ENCODE measurements at regions not wholly inside any gene's neighbourhood (a gene's known extent, or its start where the extent isn't known, plus 50 kb on each side); places are given as distances from the start of the nearest gene placed in this dataset.
"Not testable (repeated sequence)": the region's sequence is repeated elsewhere in the genome, so short reads cannot be mapped to it uniquely, and the experiment has no call there.

DNA sequence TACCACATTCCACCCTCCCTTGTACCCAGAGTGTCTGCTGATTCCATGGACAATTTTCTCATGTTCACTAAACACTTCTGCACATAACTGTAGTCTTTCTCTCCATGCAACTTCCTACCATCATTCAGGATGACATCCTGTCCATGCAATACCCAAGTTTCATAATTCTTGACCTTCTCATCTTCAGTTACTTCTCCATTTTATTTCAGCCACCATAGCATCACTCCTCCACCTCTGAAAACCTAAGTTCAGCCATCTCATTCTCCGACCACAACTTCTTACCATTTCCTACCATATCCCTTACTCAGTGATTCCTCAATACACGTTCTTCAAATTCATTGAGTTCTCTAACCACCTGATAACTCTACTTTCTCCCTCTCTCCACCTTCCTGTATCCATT, 216.5 kb upstream of the TENT5A start:
- DNase-seq = no peak
- TF ChIP-seq, protein P1, sequence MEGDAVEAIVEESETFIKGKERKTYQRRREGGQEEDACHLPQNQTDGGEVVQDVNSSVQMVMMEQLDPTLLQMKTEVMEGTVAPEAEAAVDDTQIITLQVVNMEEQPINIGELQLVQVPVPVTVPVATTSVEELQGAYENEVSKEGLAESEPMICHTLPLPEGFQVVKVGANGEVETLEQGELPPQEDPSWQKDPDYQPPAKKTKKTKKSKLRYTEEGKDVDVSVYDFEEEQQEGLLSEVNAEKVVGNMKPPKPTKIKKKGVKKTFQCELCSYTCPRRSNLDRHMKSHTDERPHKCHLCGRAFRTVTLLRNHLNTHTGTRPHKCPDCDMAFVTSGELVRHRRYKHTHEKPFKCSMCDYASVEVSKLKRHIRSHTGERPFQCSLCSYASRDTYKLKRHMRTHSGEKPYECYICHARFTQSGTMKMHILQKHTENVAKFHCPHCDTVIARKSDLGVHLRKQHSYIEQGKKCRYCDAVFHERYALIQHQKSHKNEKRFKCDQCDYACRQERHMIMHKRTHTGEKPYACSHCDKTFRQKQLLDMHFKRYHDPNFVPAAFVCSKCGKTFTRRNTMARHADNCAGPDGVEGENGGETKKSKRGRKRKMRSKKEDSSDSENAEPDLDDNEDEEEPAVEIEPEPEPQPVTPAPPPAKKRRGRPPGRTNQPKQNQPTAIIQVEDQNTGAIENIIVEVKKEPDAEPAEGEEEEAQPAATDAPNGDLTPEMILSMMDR (IDR thresholded peaks at IDR 0.05) = no peak
- Mint-ChIP-seq H3K4me1 (no peaks in the 10 kb centered on the region), H3K4me3 (no peak overlapping the region), H3K27ac (no peak overlapping the region), H3K36me3 (ENCODE audit: low read depth) (no peaks in the 10 kb centered on the region), H3K9me3 (peaks cover 30% of the 10 kb centered on the region), H3K27me3 (ENCODE audit: low read depth, poor library complexity) (peaks cover 2% of the 10 kb centered on the region)

DNA sequence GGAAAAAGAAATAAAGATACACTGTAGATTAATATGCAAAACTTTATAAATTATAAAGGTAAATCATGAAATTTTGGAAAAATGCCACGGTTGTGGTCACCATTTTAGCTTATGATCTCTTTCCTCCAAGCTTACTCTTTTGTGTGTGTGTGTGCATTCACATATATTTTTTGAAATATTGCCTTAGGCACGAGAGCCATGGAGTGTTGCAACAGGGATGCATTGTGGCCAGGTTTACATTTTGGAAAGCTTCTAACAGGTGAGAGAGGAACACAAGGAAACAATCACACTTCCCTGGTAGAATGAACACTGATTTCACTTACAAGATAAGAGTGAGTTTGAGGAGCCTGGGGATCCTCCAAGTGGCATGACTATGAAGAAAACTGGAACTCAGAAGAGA, 214.5 kb upstream of the TENT5A start:
- H3K27ac Mint-ChIP-seq = no peak overlapping the region
- H3K4me3 Mint-ChIP-seq = no peak overlapping the region
- H3K36me3 Mint-ChIP-seq (ENCODE audit: low read depth) = no peaks in the 10 kb centered on the region
- no peaks in the 10 kb centered on the region for H3K4me1 Mint-ChIP-seq
- peaks cover 4% of the 10 kb centered on the region for H3K27me3 Mint-ChIP-seq (ENCODE audit: low read depth, poor library complexity)
- peaks cover 9% of the 10 kb centered on the region for H3K9me3 Mint-ChIP-seq
- TF ChIP-seq, protein P1 (IDR thresholded peaks at IDR 0.05) = no peak
- DNase-seq = no peak

DNA sequence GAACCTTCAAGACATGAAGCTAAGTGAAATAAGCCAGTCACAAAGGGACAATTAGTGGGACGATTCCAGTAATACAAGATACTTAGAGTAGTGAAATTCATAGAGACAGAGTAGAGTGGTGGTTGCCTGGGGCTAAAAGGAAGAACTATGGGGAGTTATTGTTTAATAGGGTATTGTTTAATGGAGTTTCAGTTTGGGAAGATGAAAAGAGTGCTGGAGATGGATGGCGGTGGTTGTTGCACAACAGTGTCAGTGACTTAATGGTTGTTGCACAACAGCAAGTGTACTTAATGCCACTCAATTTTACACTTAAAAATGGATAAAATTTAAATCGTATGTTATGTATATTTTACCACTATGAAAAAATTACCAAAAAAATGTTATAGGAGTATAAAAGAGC, 209.7 kb upstream of the TENT5A start:
- no peak for DNase-seq
- H3K27ac Mint-ChIP-seq = no peak overlapping the region
- peaks cover 4% of the 10 kb centered on the region for H3K27me3 Mint-ChIP-seq (ENCODE audit: low read depth, poor library complexity)
- H3K4me3 Mint-ChIP-seq = no peak overlapping the region
- no peaks in the 10 kb centered on the region for H3K4me1 Mint-ChIP-seq
- peaks cover 4% of the 10 kb centered on the region for H3K36me3 Mint-ChIP-seq (ENCODE audit: low read depth)
- H3K9me3 Mint-ChIP-seq = peaks cover 24% of the 10 kb centered on the region
- TF ChIP-seq, protein P1 (IDR thresholded peaks at IDR 0.05) = no peak

DNA sequence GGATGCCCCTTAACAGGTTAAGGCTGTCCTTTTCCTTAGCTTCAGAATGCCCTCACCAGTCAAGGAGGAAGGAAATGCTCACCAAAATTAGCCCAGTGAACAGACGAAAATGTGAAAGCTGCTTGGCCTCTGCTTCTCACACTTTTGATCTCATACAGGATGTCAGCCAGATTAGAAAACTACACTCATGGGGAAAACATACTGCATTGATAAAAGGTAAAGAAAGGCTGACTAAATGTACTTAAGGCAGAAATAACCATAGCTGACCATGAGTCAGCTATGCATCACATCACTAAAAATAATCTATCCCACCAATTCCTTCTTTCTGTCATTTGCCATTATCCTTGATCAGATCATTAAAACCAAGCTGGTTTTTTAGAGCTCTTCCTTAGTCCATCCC, 198.4 kb upstream of the TENT5A start:
- Mint-ChIP-seq H3K9me3 (no peaks in the 10 kb centered on the region), H3K27ac (no peak overlapping the region), H3K4me1 (no peaks in the 10 kb centered on the region), H3K27me3 (ENCODE audit: low read depth, poor library complexity) (peaks cover 4% of the 10 kb centered on the region), H3K36me3 (ENCODE audit: low read depth) (no peaks in the 10 kb centered on the region), H3K4me3 (no peak overlapping the region)
- TF ChIP-seq, protein P1 (IDR thresholded peaks at IDR 0.05) = no peak
- DNase-seq = no peak

DNA sequence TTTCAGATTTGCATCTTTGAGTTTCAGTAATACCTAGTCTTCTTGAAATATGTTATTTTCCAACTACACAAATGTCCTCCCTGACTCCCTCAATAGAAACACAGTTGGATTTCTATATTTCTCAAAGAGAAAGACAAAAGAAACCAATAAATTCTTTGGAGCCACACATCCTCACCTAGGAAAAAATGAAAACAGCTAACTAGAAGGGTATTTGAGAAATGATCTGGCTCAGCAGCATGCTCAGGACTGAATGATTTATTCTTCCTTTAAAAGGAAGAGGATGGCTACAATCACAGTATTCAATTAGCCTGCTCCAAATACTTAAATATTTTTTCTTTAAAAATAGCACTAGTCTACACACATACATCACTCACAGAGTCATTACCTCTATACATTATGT, 196.4 kb upstream of the TENT5A start:
- no peak for DNase-seq
- no peaks in the 10 kb centered on the region for H3K36me3 Mint-ChIP-seq (ENCODE audit: low read depth)
- no peak overlapping the region for H3K4me3 Mint-ChIP-seq
- H3K27me3 Mint-ChIP-seq (ENCODE audit: low read depth, poor library complexity) = peaks cover 4% of the 10 kb centered on the region
- no peaks in the 10 kb centered on the region for H3K9me3 Mint-ChIP-seq
- no peak overlapping the region for H3K27ac Mint-ChIP-seq
- no peaks in the 10 kb centered on the region for H3K4me1 Mint-ChIP-seq
- TF ChIP-seq, protein P1 (IDR thresholded peaks at IDR 0.05) = no peak

DNA sequence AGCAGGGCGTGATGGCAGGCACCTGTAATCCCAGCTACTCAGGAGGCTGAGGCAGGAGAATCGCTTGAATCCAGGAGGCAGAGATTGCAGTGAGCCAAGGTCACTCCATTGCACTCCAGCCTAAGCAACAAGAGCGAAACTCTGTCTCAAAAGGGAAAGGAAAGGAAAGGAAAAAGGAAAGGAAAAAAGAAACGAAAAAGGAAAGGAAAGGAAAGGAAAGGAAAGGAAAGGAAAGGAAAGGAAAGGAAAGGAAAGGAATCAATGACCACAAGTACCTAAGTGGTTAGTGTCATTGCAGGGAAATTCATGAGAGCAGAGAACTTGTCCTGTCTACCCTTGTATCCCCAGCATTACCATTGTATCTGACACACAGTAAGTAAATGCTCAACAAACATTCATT, 195.7 kb upstream of the TENT5A start:
- DNase-seq; H3K36me3 Mint-ChIP-seq (ENCODE audit: low read depth); H3K9me3 Mint-ChIP-seq; H3K4me1 Mint-ChIP-seq; H3K4me3 Mint-ChIP-seq; H3K27ac Mint-ChIP-seq; H3K27me3 Mint-ChIP-seq (ENCODE audit: low read depth, poor library complexity): not testable (repeated sequence)

Data from nephron progenitor cell (in vitro differentiated cells).